ENCODE measurements at regions not wholly inside any gene's neighbourhood (a gene's known extent, or its start where the extent isn't known, plus 50 kb on each side); places are given as distances from the start of the nearest gene placed in this dataset.
"Not testable (repeated sequence)": the region's sequence is repeated elsewhere in the genome, so short reads cannot be mapped to it uniquely, and the experiment has no call there.

DNA sequence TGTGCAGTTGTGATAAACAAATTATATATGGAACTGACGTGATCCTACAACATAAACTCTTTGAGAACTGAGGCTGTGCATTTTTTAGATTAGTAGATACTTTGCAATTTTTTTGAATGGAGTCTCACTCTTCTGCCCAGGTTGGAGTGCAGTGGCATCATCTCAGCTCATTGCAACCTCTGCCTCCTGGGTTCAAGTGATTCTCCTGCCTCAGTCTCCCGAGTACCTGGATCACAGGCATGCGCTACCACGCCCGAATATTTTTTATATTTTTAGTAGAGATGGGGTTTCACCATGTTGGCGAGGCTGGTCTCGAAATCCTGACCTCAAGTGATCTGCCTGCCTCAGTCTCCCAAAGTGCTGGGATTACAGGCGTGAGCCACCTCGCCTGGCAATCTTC lies 145.9 kb downstream of the POTEH start:
- not testable (repeated sequence) for DNase-seq (ENCODE audit: low spot score)

DNA sequence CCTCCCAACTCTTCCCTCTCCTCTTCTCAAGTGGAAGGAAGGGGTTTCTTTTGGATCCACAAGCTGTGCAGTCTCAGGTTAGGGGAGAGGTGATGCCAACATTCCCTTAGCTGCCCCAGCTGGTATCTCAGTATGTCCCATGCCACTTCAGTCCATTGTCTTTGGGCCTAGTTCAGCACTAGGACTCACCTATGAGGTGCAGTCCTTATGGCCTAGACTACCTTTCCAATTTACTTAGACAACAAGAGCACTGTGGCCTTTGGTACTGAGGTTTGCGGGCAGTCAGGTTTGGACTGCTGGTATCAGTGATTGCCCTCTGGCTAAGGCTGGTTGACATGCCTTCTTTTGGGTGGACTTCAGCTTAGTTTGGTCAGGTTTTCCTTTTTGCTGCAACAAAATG lies 159.9 kb downstream of the POTEH start:
- not testable (repeated sequence) for DNase-seq (ENCODE audit: low spot score)

DNA sequence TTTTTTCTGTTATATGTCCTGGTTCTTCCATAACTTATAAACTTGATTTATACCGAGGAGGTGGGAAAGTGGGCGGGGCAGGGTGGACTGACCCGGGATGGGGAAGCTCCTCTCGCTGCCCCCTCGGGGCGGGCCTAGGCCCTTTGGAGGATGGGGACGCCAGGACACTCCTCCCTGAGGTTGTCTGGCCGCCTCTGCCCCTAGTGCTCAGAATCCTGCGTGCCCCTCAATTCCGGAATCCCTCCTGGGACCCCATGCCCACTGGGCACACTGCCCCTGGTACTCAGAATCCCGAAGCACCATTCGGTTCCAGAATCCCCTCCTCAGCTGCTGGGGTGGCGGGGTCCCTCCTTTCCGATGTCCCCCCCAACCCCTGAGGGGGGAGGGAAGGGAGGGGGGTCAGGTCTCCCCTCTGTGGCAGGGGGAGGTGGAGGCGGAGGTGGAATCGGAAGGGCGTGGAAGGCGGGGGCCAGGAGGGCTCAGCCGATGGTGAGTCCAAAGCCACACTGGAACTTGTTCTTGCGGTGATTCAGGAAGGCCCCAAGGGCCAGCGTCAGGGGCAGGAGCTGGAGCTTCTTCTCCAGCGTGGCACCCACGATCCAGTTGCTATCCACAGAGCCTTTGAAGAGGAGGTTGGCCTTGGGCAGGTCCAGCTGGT lies 164.0 kb downstream of the POTEH start:
- not testable (repeated sequence) for DNase-seq (ENCODE audit: low spot score)

DNA sequence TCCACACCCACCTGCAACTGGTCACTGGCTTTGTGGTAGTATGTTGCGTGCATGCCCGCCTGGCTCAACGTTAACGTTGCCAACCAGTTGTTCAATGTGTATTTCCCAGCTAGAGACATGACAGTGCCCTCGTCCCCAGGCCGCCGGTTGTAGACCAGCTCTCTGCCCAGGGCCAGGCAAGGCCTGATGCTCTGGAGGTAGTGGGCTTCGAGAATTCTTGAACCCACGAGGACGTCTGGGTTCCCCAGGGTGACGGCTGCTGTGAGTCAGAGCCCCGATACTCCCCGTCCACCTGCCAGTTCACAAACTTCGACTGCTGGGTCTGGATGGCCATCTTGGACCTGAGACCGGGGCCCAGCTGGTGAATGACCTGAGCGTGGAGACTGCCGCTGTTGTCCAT lies 164.6 kb downstream of the POTEH start:
- DNase-seq (ENCODE audit: low spot score) = not testable (repeated sequence)

DNA sequence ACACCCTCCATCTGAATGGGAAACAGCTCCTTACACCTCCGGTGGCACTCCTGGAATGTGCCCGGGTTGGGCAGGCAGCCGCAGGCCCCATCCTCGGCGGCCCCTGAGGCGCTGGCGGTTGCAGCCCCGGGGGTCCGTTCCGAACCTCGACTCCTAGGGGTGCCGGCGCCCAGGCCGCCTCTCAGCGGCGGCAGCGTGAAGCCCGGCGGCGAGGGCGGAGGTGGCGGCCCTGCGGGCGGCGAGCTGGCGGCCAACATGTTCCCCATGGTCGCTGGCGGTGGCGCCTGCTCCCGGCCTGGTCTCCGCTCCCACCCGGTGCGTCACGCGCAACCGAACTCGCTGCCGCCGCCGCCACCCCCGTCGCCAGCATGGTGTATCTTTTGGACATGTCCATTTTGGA lies 165.2 kb downstream of the POTEH start:
- not testable (repeated sequence) for DNase-seq (ENCODE audit: low spot score)

DNA sequence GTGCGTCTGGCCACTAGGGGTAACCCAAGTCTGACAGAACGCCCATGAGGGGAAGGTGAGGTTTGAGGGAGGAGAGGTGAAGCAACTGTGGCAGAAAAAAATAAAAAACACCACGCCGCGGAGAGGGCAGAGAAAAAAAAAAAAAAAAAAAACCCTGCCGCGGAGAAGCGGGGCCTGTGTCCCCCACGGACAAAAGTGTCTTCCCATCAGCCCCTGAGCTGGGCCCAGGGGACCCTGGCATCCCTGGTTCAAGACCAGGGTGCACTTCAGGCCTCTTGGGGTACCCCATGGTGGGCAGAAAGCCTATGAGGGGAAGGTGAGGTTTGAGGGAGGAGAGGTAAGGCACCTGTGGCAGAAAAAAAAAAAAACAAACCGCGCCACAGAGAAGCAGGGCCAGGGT lies 191.1 kb downstream of the POTEH start:
- DNase-seq (ENCODE audit: low spot score) = not testable (repeated sequence)

DNA sequence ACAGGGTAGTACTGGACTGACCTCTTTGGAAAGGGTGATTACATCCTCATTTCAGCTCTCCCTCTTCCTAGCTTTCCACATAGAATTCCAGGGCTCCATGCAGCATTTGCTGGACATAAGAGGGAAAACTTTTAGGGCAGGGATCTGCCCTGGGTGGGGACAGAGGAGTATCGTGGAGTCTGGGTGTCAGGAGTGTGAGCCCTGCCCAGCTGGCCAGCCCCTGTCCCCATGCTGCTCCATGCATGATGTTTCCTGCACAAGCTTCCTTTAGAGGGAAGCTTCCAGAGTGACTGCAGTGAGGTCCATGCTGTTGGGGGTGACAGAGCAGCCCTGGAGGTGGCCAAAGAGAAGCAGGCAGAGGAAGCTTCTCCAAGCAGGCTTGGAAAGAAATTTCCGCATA lies 214.5 kb downstream of the POTEH start:
- DNase-seq (ENCODE audit: low spot score) = not testable (repeated sequence)

DNA sequence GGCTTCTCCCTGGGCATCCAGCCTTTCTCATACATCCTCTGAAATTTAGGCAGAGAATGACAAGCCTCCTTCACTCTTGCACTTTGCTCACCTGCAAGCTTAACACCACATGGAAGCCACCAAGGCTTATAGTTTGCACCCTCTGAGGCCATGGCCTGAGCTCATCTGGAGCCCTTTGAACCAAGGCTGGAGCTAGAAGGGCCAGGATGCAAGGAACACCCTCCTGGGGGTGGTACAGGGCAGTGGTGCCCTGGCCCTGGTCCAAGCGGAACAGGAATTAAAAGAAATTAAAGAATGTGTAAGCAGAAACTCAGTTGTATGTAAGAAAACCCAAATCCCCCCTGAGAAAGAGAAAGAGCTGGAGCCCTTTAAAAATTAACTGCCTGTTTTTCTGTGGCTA lies 221.9 kb downstream of the POTEH start:
- not testable (repeated sequence) for DNase-seq (ENCODE audit: low spot score)

DNA sequence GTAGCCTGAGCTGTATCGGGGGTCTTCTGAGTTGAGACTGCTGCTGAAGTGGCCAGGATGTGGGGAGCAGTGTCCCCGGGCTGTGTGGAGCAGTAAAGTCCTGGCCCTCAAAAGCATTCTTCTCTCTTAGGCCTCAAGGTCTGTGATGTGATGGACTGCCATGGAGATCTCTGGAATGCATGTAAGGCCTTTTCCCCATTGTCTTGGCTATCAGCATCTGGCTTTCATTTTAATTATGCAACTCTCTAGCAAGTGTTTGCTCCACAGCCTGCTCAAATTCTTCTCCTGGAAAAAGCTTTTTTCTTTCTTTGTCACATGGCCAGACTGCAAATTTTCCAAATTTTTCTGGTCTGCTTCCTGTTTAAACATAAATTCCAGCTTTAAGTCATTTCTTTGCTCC lies 229.3 kb downstream of the POTEH start:
- not testable (repeated sequence) for DNase-seq (ENCODE audit: low spot score)

DNA sequence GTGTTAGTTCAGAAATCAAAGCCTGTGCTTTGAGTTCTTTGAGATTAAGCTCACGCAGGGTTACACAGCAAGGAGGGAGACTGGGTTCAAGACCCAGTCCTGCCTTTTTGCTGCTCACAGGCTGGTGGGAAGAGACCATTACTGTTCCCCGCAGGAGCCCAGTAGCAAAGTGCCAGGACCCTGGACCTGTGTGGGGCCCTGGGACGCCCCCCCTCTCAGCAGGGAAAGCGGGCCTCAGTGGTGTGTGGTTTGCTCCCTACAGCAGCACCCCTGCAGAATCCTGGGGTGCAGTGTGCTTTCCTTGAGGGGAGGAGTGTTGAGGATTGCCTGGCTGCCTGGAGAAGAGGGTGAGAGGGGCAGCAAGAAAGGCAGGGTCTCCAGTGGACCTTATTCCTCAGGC lies 231.1 kb downstream of the POTEH start:
- not testable (repeated sequence) for DNase-seq (ENCODE audit: low spot score)

DNA sequence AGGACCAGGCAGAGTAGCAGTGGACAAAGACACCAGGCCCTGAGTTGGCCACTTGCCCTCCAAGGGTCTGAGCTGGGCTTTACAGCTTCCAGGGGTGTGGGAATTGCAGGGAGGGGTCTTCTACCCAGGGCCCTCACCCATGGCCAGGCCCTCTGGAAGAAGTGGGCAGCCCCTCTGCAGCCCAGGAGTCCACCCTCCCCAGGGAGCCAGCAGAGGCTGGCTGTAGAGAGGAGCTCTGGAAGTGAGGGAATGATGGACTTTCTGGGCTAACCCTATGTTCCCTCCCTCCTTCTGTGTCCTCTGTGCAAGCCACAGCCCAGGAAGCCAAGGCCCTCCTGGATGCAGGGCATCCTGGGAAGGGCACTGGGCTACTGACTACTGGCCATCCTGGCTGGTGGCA lies 232.3 kb downstream of the POTEH start:
- not testable (repeated sequence) for DNase-seq (ENCODE audit: low spot score)

DNA sequence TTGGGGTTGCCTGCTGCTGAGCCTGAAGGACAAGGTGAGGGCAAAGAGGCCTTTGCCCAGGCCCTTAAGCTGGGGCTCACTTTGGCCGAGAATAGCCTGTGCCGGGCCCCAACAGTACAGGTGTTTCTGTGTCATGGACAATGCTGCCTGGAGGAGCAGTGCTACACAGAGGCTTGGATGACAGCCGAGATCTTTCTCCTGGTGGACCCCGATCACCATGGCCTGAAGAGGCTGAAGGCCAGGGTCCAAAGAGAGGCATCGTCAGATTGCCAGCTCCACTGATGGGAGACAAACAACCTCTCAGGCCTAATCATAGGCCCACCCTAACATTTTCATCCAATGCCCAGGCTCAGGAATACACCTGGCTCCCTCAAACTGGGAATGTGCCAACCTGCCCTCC lies 232.8 kb downstream of the POTEH start:
- not testable (repeated sequence) for DNase-seq (ENCODE audit: low spot score)

DNA sequence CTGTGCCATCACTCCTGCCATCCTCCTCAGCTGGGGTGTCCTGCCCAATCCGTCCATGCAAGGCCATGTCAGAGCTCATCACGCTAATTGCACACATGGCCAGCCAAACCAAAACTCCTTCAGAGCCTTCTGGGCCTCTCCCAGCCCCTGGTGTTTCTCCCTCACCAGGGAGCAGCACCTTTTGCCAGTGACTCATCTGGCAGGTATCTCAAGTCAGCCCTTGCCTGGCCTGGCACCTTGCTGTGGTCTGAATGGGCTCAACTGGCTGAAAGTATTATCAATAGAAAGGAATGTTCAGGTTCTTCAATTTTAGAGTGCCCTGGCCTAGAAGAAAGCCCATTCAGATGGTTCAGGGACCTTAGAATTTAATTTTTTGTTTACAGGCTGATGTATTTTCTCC lies 235.0 kb downstream of the POTEH start:
- not testable (repeated sequence) for DNase-seq (ENCODE audit: low spot score)

DNA sequence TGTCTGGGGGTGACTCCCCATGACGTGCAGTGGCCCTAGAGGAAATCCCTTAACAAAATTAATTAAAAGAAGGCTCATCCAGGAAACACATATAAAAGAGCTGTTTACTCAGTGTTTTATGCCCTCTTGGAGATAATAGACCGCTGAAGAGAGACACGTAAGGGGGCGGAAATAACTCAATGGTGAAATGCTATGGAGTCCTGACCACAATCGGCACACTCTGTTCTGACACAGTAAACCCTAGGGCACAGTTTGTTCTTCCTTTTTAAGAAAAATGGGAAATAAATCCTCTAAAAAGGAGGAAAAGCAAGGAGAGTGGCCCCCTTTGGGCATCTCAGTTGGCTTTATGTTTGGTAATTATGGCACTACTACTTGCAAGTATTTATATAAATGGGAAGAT lies 237.3 kb downstream of the POTEH start:
- not testable (repeated sequence) for DNase-seq (ENCODE audit: low spot score)
